GM19351 (cell line): ENCODE measurements at regions not wholly inside any gene's neighbourhood (a gene's known extent, or its start where the extent isn't known, plus 50 kb on each side); places are given as distances from the start of the nearest gene placed in this dataset.

Experiments
- ATAC-seq: cut with Tn5 transposase; IDR thresholded peaks from one replicate; pipeline ENCODE4 v1.9.1; 2021; ENCODE audit warnings: mild to moderate bottlenecking, moderate library complexity; ENCODE audit not compliant: unreplicated experiment

GRCh38 chr2:8573234-8573941 lies 108.5 kb upstream of the ID2 start:
- ATAC-seq = no peak

- no peak for ATAC-seq
Observed at GRCh38 chr2:8573942-8574195, 108.0 kb upstream of the ID2 start.

- peak; percentile 64 for ATAC-seq
Observed at GRCh38 chr2:8574196-8575037, 107.4 kb upstream of the ID2 start.

- ATAC-seq = no peak
Observed at GRCh38 chr2:8575038-8575833, 106.6 kb upstream of the ID2 start.

GRCh38 chr2:8575834-8576423 lies 105.9 kb upstream of the ID2 start:
- ATAC-seq = no peak

- ATAC-seq = peak; percentile 50
Observed at GRCh38 chr2:8576525-8577167, 105.2 kb upstream of the ID2 start.

GRCh38 chr2:8577573-8577972 lies 104.3 kb upstream of the ID2 start:
- ATAC-seq = no peak

GRCh38 chr2:8578335-8579244 lies 103.3 kb upstream of the ID2 start:
- no peak for ATAC-seq

GRCh38 chr2:8579485-8580085 lies 102.3 kb upstream of the ID2 start:
- no peak for ATAC-seq

GRCh38 chr2:8580316-8581233 lies 101.3 kb upstream of the ID2 start:
- no peak for ATAC-seq

GRCh38 chr2:8581234-8581561 lies 100.7 kb upstream of the ID2 start:
- ATAC-seq = no peak

- no peak for ATAC-seq
Observed at GRCh38 chr2:8581601-8582041, 100.2 kb upstream of the ID2 start.

- no peak for ATAC-seq
Observed at GRCh38 chr2:8582191-8582590, 99.7 kb upstream of the ID2 start.

- ATAC-seq = no peak
Observed at GRCh38 chr2:8582651-8583399, 99.0 kb upstream of the ID2 start.

GRCh38 chr2:8583400-8584173 lies 98.3 kb upstream of the ID2 start:
- peak; percentile 80 for ATAC-seq

GRCh38 chr2:8584174-8585066 lies 97.4 kb upstream of the ID2 start:
- no peak for ATAC-seq
